Nephron progenitor cell (in vitro differentiated cells): ENCODE measurements at regions not wholly inside any gene's neighbourhood (a gene's known extent, or its start where the extent isn't known, plus 50 kb on each side); places are given as distances from the start of the nearest gene placed in this dataset.

Experiments used
- DNase-seq: peaks from one replicate; pipeline ENCODE4 v3.0.0; 2021
- H3K27ac Mint-ChIP-seq: 2 replicates; pipeline ENCODE4 v1.8.0; 2021; ENCODE audit warnings: mild to moderate bottlenecking, moderate library complexity, mixed read lengths
- H3K27me3 Mint-ChIP-seq: 2 replicates; pipeline ENCODE4 v1.8.0; 2021; ENCODE audit warnings: mild to moderate bottlenecking, low read depth, mixed read lengths; ENCODE audit not compliant: poor library complexity
- H3K36me3 Mint-ChIP-seq: 2 replicates; pipeline ENCODE4 v1.8.0; 2021; ENCODE audit warnings: low read depth, mixed read lengths
- H3K4me1 Mint-ChIP-seq: 2 replicates; pipeline ENCODE4 v1.8.0; 2021; ENCODE audit warnings: mixed read lengths
- H3K4me3 Mint-ChIP-seq: 2 replicates; pipeline ENCODE4 v1.8.0; 2021; ENCODE audit warnings: mild to moderate bottlenecking, moderate library complexity, mixed read lengths
- H3K9me3 Mint-ChIP-seq: 2 replicates; pipeline ENCODE4 v1.8.0; 2021; ENCODE audit warnings: mild to moderate bottlenecking, moderate library complexity, mixed read lengths
- TF ChIP-seq, protein P1 (sequence below): fragments of 200-600 bp; sonication (generic); IDR thresholded peaks from 2 replicates; pipeline ENCODE4 v1.5.0; 2021; ENCODE audit warnings: antibody characterized with exemption

DNA sequence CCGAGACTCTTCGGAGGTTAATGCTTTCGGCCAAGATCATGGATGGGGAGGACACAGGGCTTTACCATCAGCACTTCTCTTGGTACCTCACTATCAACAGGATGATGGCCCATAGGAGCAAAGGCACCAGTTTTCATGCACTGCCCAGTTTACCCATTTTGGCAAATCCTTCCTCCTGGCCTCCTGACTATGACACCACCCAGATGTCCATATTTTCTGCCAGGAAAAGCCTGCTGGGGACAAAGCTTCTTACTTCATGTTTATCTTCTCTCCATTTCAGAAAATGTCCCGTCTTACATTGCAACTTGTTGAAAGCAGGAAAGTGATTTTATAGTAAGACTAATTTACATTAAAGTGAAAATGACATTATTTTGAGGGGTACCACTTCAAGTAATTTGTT, 61.4 kb upstream of the GAS1 start:
- Mint-ChIP-seq H3K9me3 (peaks cover 2% of the 10 kb centered on the region), H3K27me3 (no peaks in the 10 kb centered on the region), H3K27ac (no peak overlapping the region), H3K4me3 (no peak overlapping the region), H3K36me3 (peaks cover 34% of the 10 kb centered on the region), H3K4me1 (peaks cover 31% of the 10 kb centered on the region)
- DNase-seq: no peak
- TF ChIP-seq, protein P1, sequence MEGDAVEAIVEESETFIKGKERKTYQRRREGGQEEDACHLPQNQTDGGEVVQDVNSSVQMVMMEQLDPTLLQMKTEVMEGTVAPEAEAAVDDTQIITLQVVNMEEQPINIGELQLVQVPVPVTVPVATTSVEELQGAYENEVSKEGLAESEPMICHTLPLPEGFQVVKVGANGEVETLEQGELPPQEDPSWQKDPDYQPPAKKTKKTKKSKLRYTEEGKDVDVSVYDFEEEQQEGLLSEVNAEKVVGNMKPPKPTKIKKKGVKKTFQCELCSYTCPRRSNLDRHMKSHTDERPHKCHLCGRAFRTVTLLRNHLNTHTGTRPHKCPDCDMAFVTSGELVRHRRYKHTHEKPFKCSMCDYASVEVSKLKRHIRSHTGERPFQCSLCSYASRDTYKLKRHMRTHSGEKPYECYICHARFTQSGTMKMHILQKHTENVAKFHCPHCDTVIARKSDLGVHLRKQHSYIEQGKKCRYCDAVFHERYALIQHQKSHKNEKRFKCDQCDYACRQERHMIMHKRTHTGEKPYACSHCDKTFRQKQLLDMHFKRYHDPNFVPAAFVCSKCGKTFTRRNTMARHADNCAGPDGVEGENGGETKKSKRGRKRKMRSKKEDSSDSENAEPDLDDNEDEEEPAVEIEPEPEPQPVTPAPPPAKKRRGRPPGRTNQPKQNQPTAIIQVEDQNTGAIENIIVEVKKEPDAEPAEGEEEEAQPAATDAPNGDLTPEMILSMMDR: no peak

DNA sequence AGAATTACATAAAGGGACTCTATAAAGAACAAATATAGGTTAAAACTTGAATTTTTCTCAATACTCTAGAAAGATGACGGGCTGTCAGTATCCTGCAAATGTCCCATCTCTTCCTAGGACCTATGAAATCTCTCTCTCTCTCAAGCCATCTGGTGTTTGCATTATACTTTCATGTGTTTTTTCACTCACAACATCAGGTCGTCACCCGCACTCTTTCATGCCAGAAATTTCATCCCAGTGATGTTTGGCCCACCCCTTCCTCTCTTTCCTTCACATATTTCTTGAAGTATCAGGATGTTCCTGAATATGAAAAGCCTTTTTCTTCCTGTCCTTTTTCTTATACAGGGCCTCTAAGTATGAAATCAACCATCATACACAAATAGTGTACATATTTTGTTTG, 63.3 kb upstream of the GAS1 start:
- peaks cover 11% of the 10 kb centered on the region for H3K9me3 Mint-ChIP-seq
- H3K27ac Mint-ChIP-seq: no peak overlapping the region
- peaks cover 32% of the 10 kb centered on the region for H3K4me1 Mint-ChIP-seq
- H3K36me3 Mint-ChIP-seq: peaks cover 44% of the 10 kb centered on the region
- no peaks in the 10 kb centered on the region for H3K27me3 Mint-ChIP-seq
- no peak for DNase-seq
- no peak overlapping the region for H3K4me3 Mint-ChIP-seq
- TF ChIP-seq, protein P1: no peak

DNA sequence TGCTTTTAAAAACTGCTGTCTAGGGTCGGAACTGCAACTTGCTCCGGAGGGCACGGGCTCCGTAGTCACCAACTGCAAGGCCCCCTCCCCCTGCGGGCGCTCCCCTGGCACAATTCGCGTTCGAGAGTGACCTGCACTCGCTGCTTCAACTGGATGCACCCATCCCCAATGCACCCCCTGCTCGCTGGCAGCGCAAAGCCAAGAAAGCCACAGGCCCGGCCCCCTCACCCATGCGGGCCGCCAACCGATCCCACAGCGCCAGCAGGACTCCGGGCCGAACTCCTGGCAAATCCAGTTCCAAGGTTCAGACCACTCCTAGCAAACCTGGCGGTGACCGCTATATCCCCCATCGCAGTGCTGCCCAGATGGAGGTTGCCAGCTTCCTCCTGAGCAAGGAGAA, 64.2 kb upstream of the GAS1 start:
- H3K9me3 Mint-ChIP-seq: peaks cover 19% of the 10 kb centered on the region
- H3K27me3 Mint-ChIP-seq: no peaks in the 10 kb centered on the region
- H3K27ac Mint-ChIP-seq: no peak overlapping the region
- H3K4me3 Mint-ChIP-seq: no peak overlapping the region
- TF ChIP-seq, protein P1: no peak
- H3K36me3 Mint-ChIP-seq: peaks cover 53% of the 10 kb centered on the region
- peaks cover 32% of the 10 kb centered on the region for H3K4me1 Mint-ChIP-seq
- no peak for DNase-seq

DNA sequence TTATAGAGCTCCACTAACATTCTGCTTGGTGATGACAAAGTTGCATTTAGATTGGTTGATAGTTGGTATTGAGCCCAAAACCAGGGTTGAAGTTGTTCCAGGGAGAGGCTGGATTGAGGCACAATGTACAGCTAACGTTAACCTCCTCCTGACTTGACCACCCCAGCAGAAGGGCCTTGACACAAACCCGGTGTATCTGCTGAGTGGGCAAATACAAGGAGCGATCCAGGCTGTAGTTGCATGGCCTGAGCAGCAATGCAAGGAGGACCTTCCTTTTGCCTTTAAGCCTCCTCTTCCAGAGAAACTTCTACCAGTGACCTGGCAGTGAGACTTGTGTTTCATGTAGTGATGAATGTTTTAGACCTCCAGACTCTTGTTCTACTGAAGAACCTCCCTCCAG, 66.2 kb upstream of the GAS1 start:
- TF ChIP-seq, protein P1: no peak
- H3K36me3 Mint-ChIP-seq: peaks cover 73% of the 10 kb centered on the region
- DNase-seq: no peak
- H3K4me3 Mint-ChIP-seq: no peak overlapping the region
- H3K9me3 Mint-ChIP-seq: peaks cover 39% of the 10 kb centered on the region
- no peak overlapping the region for H3K27ac Mint-ChIP-seq
- peaks cover 18% of the 10 kb centered on the region for H3K4me1 Mint-ChIP-seq
- no peaks in the 10 kb centered on the region for H3K27me3 Mint-ChIP-seq

DNA sequence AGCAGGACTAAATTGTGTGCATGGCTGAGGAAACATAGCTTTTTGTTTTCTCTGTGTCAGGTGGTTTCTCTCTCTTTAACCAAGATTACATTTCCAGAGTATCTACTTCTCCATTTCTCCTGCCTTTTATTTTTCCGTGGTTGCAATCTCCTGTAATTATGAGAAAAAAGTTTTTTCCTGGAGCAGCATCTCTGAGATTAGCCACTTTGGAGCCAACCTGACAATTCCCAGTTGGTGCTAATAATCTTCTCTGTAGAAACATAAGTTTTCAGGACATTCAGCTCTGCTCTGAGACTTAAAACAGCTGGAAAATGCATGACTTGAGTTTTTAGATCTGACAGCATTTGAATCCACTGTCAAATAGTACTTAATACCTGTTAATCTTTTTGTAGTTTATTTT, 67.1 kb upstream of the GAS1 start:
- Mint-ChIP-seq H3K36me3 (peaks cover 76% of the 10 kb centered on the region), H3K4me3 (no peak overlapping the region), H3K27ac (no peak overlapping the region), H3K27me3 (no peaks in the 10 kb centered on the region), H3K4me1 (peaks cover 23% of the 10 kb centered on the region), H3K9me3 (peaks cover 43% of the 10 kb centered on the region)
- no peak for DNase-seq
- TF ChIP-seq, protein P1: no peak

DNA sequence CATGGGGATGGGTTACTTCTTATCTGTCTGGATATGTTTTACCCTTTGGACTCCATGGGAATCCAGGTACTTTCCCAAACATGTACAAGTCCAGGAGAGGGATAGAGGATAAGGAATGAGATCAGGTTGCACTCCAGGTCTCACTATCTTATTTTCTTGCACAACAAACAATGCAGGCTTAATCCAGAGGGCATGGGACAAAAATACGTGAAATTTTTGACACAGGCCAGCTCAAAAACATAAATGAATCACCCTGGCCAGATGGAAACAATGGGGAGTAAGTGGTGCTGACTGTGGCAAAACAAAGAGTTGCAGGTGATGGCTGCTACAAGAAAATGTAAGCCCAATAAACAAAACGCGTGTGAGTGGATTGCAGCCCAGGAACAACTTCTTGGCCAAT, 69.4 kb upstream of the GAS1 start:
- TF ChIP-seq, protein P1: no peak
- Mint-ChIP-seq H3K4me1 (peaks cover 34% of the 10 kb centered on the region), H3K9me3 (peaks cover 43% of the 10 kb centered on the region), H3K36me3 (peaks cover 72% of the 10 kb centered on the region), H3K27me3 (no peaks in the 10 kb centered on the region), H3K27ac (no peak overlapping the region), H3K4me3 (no peak overlapping the region)
- DNase-seq: no peak
